GM20000 (cell line): ENCODE measurements at regions not wholly inside any gene's neighbourhood (a gene's known extent, or its start where the extent isn't known, plus 50 kb on each side); places are given as distances from the start of the nearest gene placed in this dataset.

ENCODE experiments used
- DNase-seq: peaks from one replicate; pipeline ENCODE4 v3.0.0; 2012; ENCODE audit warnings: low spot score
- CTCF ChIP-seq: IDR thresholded peaks from 2 replicates; pipeline ENCODE4 v1.5.1; 2012; ENCODE audit warnings: mild to moderate bottlenecking, control low read depth; ENCODE audit errors: extremely low read depth, missing control alignments

GRCh38 chr18:77472509-77472908 is 222.9 kb downstream of the GALR1 start:
- no peak for TF ChIP-seq CTCF
- no peak for DNase-seq

GRCh38 chr18:77478646-77479442 is 229.2 kb downstream of the GALR1 start:
- no peak for DNase-seq
- no peak for TF ChIP-seq CTCF

- no peak for TF ChIP-seq CTCF
- no peak for DNase-seq
Observed at GRCh38 chr18:77481541-77481940, 231.9 kb downstream of the GALR1 start.

- no peak for TF ChIP-seq CTCF
- no peak for DNase-seq
Observed at GRCh38 chr18:77482190-77483085, 232.8 kb downstream of the GALR1 start.

GRCh38 chr18:77486985-77487384 is 237.3 kb downstream of the GALR1 start:
- TF ChIP-seq CTCF: no peak
- no peak for DNase-seq

- TF ChIP-seq CTCF: no peak
- no peak for DNase-seq
Observed at GRCh38 chr18:77487951-77488740, 238.5 kb downstream of the GALR1 start.

- no peak for TF ChIP-seq CTCF
- DNase-seq: no peak
Observed at GRCh38 chr18:77495079-77495478, 245.4 kb downstream of the GALR1 start.
